Caco-2 (cell line): ENCODE measurements at regions not wholly inside any gene's neighbourhood (a gene's known extent, or its start where the extent isn't known, plus 50 kb on each side); places are given as distances from the start of the nearest gene placed in this dataset.

Experiments
- BruUV-seq: library from RNA; stranded (reverse); fragments of 400-500 nt; replicated peaks from 2 replicates; lab custom pipeline; 2021; lab: Mats Ljungman, UMichigan
- CTCF ChIA-PET: fragments of 300-600 bp; sonication (Branson Sonifier 250); formaldehyde crosslinking; loops from one replicate; lab custom pipeline; 2022; ENCODE audit warnings: antibody characterized with exemption; lab: Charles Lee
- POLR2A ChIA-PET: fragments of 300-600 bp; sonication (Branson Sonifier 250); formaldehyde crosslinking; loops from one replicate; lab custom pipeline; 2022; ENCODE audit warnings: antibody characterized with exemption; lab: Charles Lee
- DNase-seq, 2 experiments: peaks; one replicate each; pipeline versions ENCODE4 v3.0.0 to v3.0.0-alpha.2; 2020 to 2022
- H3K27me3 ChIP-seq: replicated peaks from 2 replicates; pipeline ENCODE4 v1.6.0; 2011; ENCODE audit warnings: low read length; ENCODE audit not compliant: control insufficient read depth, insufficient read depth
- H3K36me3 ChIP-seq: 2 replicates; pipeline ENCODE4 v1.5.1; 2011; ENCODE audit warnings: low read length; ENCODE audit not compliant: control insufficient read depth, insufficient read depth
- H3K4me1 ChIP-seq: fragments of 250-450 bp; sonication (Bioruptor Pico); 2 replicates; pipeline ENCODE4 v1.5.1; 2020; ENCODE audit warnings: mild to moderate bottlenecking
- H3K4me3 ChIP-seq: 2 replicates; pipeline ENCODE4 v1.5.1; 2011; ENCODE audit warnings: low read depth, mild to moderate bottlenecking, control low read depth, low read length
- H3K9me3 ChIP-seq: fragments of 250-450 bp; sonication (Bioruptor Pico); 2 replicates; pipeline ENCODE4 v1.5.1; 2020; ENCODE audit warnings: mild to moderate bottlenecking, moderate library complexity
- H3K27ac Mint-ChIP-seq: one replicate; pipeline ENCODE4 v1.8.0; 2022; ENCODE audit warnings: mixed read lengths; ENCODE audit not compliant: unreplicated experiment
- H3K27me3 Mint-ChIP-seq: one replicate; pipeline ENCODE4 v1.8.0; 2022; ENCODE audit warnings: mixed read lengths; ENCODE audit not compliant: insufficient read depth, unreplicated experiment
- H3K36me3 Mint-ChIP-seq: one replicate; pipeline ENCODE4 v1.8.0; 2022; ENCODE audit warnings: mild to moderate bottlenecking, mixed read lengths; ENCODE audit not compliant: insufficient read depth, unreplicated experiment
- H3K4me1 Mint-ChIP-seq: one replicate; pipeline ENCODE4 v1.8.0; 2022; ENCODE audit warnings: low read depth, mixed read lengths; ENCODE audit not compliant: unreplicated experiment
- H3K4me3 Mint-ChIP-seq: one replicate; pipeline ENCODE4 v1.8.0; 2022; ENCODE audit warnings: mild to moderate bottlenecking, moderate library complexity, mixed read lengths; ENCODE audit not compliant: unreplicated experiment
- H3K9me3 Mint-ChIP-seq: one replicate; pipeline ENCODE4 v1.8.0; 2022; ENCODE audit warnings: mixed read lengths; ENCODE audit not compliant: unreplicated experiment
- intact Hi-C: fragments of 100-400 bp; cut with micrococcal nuclease; formaldehyde crosslinking; loops from one replicate; pipeline ENCODE4 v1.10.0; 2022; ENCODE audit not compliant: unreplicated experiment
- TF ChIP-seq, protein P1 (sequence below), 2 experiments: fragments of 200-600 bp in 1 of 2; IDR thresholded peaks; 1 replicate in 1 of 2; 2 replicates in 1 of 2; pipeline versions ENCODE4 v1.5.1 to v1.8.0; 2011 to 2022; ENCODE audit warnings: antibody characterized with exemption in 1 of 2, control low read depth in 1 of 2, inconsistent platforms in 1 of 2, low read depth in 1 of 2, low read length in 1 of 2, mild to moderate bottlenecking in 1 of 2, moderate library complexity in 1 of 2; ENCODE audit not compliant: insufficient read depth in 1 of 2, severe bottlenecking in 1 of 2, unreplicated experiment in 1 of 2

GRCh38 chr3:170643831-170644230, 58.0 kb upstream of the SLC7A14 start:
- Histone ChIP-seq H3K36me3 (no peaks in the 10 kb centered on the region), H3K9me3 (no peaks in the 10 kb centered on the region), H3K4me1 (no peaks in the 10 kb centered on the region), H3K27me3 (no peaks in the 10 kb centered on the region), H3K4me3 (no peak overlapping the region)
- ChIA-PET POLR2A (no interaction called here), CTCF (no interaction called here)
- no TSS peak for BruUV-seq
- Mint-ChIP-seq H3K4me1 (no peaks in the 10 kb centered on the region), H3K36me3 (no peaks in the 10 kb centered on the region), H3K27ac (no peak overlapping the region), H3K4me3 (no peak overlapping the region), H3K27me3 (peaks cover 6% of the 10 kb centered on the region), H3K9me3 (no peaks in the 10 kb centered on the region)
- DNase-seq, result no peak
- TF ChIP-seq, protein P1, sequence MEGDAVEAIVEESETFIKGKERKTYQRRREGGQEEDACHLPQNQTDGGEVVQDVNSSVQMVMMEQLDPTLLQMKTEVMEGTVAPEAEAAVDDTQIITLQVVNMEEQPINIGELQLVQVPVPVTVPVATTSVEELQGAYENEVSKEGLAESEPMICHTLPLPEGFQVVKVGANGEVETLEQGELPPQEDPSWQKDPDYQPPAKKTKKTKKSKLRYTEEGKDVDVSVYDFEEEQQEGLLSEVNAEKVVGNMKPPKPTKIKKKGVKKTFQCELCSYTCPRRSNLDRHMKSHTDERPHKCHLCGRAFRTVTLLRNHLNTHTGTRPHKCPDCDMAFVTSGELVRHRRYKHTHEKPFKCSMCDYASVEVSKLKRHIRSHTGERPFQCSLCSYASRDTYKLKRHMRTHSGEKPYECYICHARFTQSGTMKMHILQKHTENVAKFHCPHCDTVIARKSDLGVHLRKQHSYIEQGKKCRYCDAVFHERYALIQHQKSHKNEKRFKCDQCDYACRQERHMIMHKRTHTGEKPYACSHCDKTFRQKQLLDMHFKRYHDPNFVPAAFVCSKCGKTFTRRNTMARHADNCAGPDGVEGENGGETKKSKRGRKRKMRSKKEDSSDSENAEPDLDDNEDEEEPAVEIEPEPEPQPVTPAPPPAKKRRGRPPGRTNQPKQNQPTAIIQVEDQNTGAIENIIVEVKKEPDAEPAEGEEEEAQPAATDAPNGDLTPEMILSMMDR (IDR thresholded peaks at IDR 0.05; ENCODE audit: insufficient read depth in 1 of 2, low read depth in 1 of 2, low read length in 1 of 2, severe bottlenecking in 1 of 2, unreplicated experiment in 1 of 2), result no peak
- intact Hi-C loops, result no loop called here

GRCh38 chr3:170642882-170643601, 57.2 kb upstream of the SLC7A14 start:
- no peaks in the 10 kb centered on the region for H3K4me1 Mint-ChIP-seq
- Histone ChIP-seq H3K27me3 (no peaks in the 10 kb centered on the region), H3K4me3 (no peak overlapping the region), H3K36me3 (no peaks in the 10 kb centered on the region), H3K4me1 (no peaks in the 10 kb centered on the region), H3K9me3 (no peaks in the 10 kb centered on the region)
- TF ChIP-seq, protein P1 (IDR thresholded peaks at IDR 0.05; ENCODE audit: insufficient read depth in 1 of 2, low read depth in 1 of 2, low read length in 1 of 2, severe bottlenecking in 1 of 2, unreplicated experiment in 1 of 2), result no peak
- BruUV-seq, result no TSS peak
- CTCF ChIA-PET, result no interaction called here
- H3K4me3 Mint-ChIP-seq, result no peak overlapping the region
- no peak for DNase-seq
- POLR2A ChIA-PET, result no interaction called here
- H3K9me3 Mint-ChIP-seq, result no peaks in the 10 kb centered on the region
- H3K36me3 Mint-ChIP-seq, result no peaks in the 10 kb centered on the region
- H3K27me3 Mint-ChIP-seq, result peaks cover 3% of the 10 kb centered on the region
- H3K27ac Mint-ChIP-seq, result no peak overlapping the region
- intact Hi-C loops, result no loop called here

DNA sequence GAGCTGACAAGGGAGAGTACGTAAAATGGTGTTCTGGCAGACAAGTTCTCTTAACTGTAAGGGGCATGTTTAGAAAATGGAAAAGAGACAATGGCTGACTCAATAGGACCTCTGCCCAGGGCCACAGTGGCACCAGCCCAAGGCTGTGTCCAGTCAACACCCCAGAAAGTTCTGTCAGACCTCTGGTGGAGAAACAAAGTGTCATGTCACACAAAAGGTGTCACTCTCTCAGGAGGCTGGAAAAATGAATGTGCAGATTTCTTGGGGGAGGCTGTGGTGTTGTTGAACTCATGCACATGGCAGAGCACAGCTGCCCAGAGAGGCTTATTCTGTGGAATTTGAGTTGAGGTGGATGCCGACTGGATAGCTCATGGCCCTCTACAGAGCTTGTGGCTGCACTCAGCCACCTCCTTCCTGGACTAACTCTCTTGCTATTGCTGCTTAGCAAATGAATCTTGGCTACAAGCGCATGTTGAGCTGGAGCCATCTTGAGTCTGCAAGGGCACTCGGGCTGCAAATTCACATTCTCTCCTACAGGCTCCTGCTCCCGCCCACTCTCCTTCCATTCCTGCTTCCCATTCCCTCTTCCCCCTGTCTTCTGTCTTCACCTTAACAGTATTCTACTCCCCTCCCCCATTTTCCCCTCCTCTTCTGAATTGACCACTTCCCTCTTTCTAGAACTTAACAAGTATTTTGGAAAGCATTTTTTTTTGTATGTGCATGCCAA, 55.8 kb upstream of the SLC7A14 start:
- H3K27ac Mint-ChIP-seq, result no peak overlapping the region
- Histone ChIP-seq H3K36me3 (no peaks in the 10 kb centered on the region), H3K9me3 (no peaks in the 10 kb centered on the region), H3K4me1 (no peaks in the 10 kb centered on the region), H3K4me3 (no peak overlapping the region), H3K27me3 (no peaks in the 10 kb centered on the region)
- no peaks in the 10 kb centered on the region for H3K27me3 Mint-ChIP-seq
- TF ChIP-seq, protein P1 (IDR thresholded peaks at IDR 0.05; ENCODE audit: insufficient read depth in 1 of 2, low read depth in 1 of 2, low read length in 1 of 2, severe bottlenecking in 1 of 2, unreplicated experiment in 1 of 2), result no peak
- H3K36me3 Mint-ChIP-seq, result no peaks in the 10 kb centered on the region
- intact Hi-C loops, result no loop called here
- BruUV-seq, result no TSS peak
- H3K9me3 Mint-ChIP-seq, result no peaks in the 10 kb centered on the region
- no peak for DNase-seq
- ChIA-PET POLR2A (no interaction called here), CTCF (interaction anchor here (0.5 kb wide), 1 partner anchor 186 kb away, joined by 8 read pairs; no protein-coding TSS in a partner anchor)
- no peaks in the 10 kb centered on the region for H3K4me1 Mint-ChIP-seq
- H3K4me3 Mint-ChIP-seq, result no peak overlapping the region
